Endothelial cell of umbilical vein (primary cell): ENCODE measurements at regions not wholly inside any gene's neighbourhood (a gene's known extent, or its start where the extent isn't known, plus 50 kb on each side); places are given as distances from the start of the nearest gene placed in this dataset.

ENCODE experiments used
- BruUV-seq: library from RNA; stranded (reverse); fragments of 400-500 nt; replicated peaks from 2 replicates; lab custom pipeline; 2021; lab: Mats Ljungman, UMichigan
- CTCF ChIA-PET: fragments of 300-600, 350-600 bp; sonication (Branson Sonifier 250); formaldehyde crosslinking; loops from one replicate; lab custom pipeline; 2021; ENCODE audit warnings: antibody characterized with exemption, inconsistent platforms; lab: Charles Lee
- POLR2A ChIA-PET: fragments of 300-600, 350-600 bp; sonication (Branson Sonifier 250); formaldehyde crosslinking; loops from one replicate; lab custom pipeline; 2021; ENCODE audit warnings: antibody characterized with exemption, inconsistent platforms; lab: Charles Lee
- DNase-seq: peaks from one replicate; pipeline ENCODE4 v3.0.0-alpha.2; 2011; ENCODE audit warnings: low read depth, low spot score
- FAIRE-seq: peaks from 2 replicates; lab custom pipeline; 2011; peaks lifted over from hg19 to GRCh38; lab: Jason Lieb, UNC
- H2AFZ ChIP-seq: 2 replicates; pipeline ENCODE4 v1.6.0; 2012; ENCODE audit warnings: low read depth, low read length, control low read depth, inconsistent platforms
- H3K27ac ChIP-seq: 2 replicates; pipeline ENCODE4 v1.5.1; 2011; ENCODE audit warnings: low read depth, mild to moderate bottlenecking, control low read depth, low read length, moderate library complexity; ENCODE audit not compliant: insufficient read depth
- H3K27me3 ChIP-seq, 2 experiments: 2 replicates each; pipeline versions ENCODE4 v1.6.0 to v1.6.1; 2011; ENCODE audit warnings: low read length in 2 of 2, mixed read lengths in 1 of 2; ENCODE audit not compliant: control insufficient read depth in 2 of 2, insufficient read depth in 2 of 2
- H3K36me3 ChIP-seq, 2 experiments: 2 replicates in 1 of 2; 3 replicates in 1 of 2; pipeline ENCODE4 v1.5.1; 2011; ENCODE audit warnings: low read length in 2 of 2, mild to moderate bottlenecking in 1 of 2, moderate library complexity in 1 of 2; ENCODE audit not compliant: control insufficient read depth in 2 of 2, insufficient read depth in 2 of 2; ENCODE audit errors: extremely low read depth in 1 of 2
- H3K4me1 ChIP-seq: 3 replicates; pipeline ENCODE4 v1.5.1; 2011; ENCODE audit warnings: mild to moderate bottlenecking, low read length; ENCODE audit not compliant: control insufficient read depth, insufficient read depth; ENCODE audit errors: extremely low read depth
- H3K4me2 ChIP-seq: 2 replicates; pipeline ENCODE4 v1.6.1; 2011; ENCODE audit warnings: low read length, control low read depth, mixed read lengths; ENCODE audit not compliant: insufficient read depth
- H3K4me3 ChIP-seq, 3 experiments: fragments of 200-600 bp in 1 of 3; sonication (generic), shearing (Covaris generic) in 1 of 3; replicated peaks in 1 of 3; 2 replicates each; pipeline ENCODE4 v1.5.1; 2011 to 2016; ENCODE audit warnings: control low read depth in 3 of 3, low read length in 3 of 3, mild to moderate bottlenecking in 2 of 3, inconsistent platforms in 1 of 3, low read depth in 1 of 3, moderate library complexity in 1 of 3; ENCODE audit not compliant: insufficient read depth in 1 of 3
- H3K79me2 ChIP-seq: 2 replicates; pipeline ENCODE4 v1.6.0; 2012; ENCODE audit warnings: low read length, inconsistent platforms; ENCODE audit not compliant: control insufficient read depth, insufficient read depth
- H3K9ac ChIP-seq: replicated peaks from 2 replicates; pipeline ENCODE3; 2011; ENCODE audit warnings: low read length, control low read depth; ENCODE audit not compliant: insufficient read depth; ENCODE audit errors: extremely low read depth
- H3K9me1 ChIP-seq: replicated peaks from 3 replicates; pipeline ENCODE4 v1.6.0; 2011; ENCODE audit warnings: mild to moderate bottlenecking, low read length; ENCODE audit not compliant: control insufficient read depth, insufficient read depth; ENCODE audit errors: extremely low read depth
- H3K9me3 ChIP-seq: replicated peaks from 2 replicates; pipeline ENCODE4 v1.5.1; 2012; ENCODE audit warnings: low read length, inconsistent platforms; ENCODE audit not compliant: control insufficient read depth, insufficient read depth
- H4K20me1 ChIP-seq: replicated peaks from 2 replicates; pipeline ENCODE3; 2011; ENCODE audit warnings: mild to moderate bottlenecking, low read length; ENCODE audit not compliant: control insufficient read depth, insufficient read depth; ENCODE audit errors: extremely low read depth
- EZH2 ChIP-seq: IDR thresholded peaks from 2 replicates; pipeline ENCODE4 v1.6.1; 2012; ENCODE audit warnings: borderline replicate concordance, low read depth, mild to moderate bottlenecking, moderate library complexity, low read length, inconsistent platforms; ENCODE audit not compliant: severe bottlenecking
- FOS ChIP-seq: IDR thresholded peaks from 2 replicates; pipeline ENCODE4 v1.6.1; 2011; ENCODE audit warnings: mild to moderate bottlenecking, low read length, moderate library complexity, borderline replicate concordance; ENCODE audit not compliant: insufficient read depth
- GATA2 ChIP-seq: IDR thresholded peaks from 2 replicates; pipeline ENCODE4 v1.7.0; 2011; ENCODE audit warnings: low read depth, mild to moderate bottlenecking, moderate library complexity, mixed read lengths, low read length; ENCODE audit not compliant: insufficient read length, insufficient read depth
- JUN ChIP-seq: IDR thresholded peaks from 2 replicates; pipeline ENCODE4 v1.6.1; 2011; ENCODE audit warnings: borderline replicate concordance, low read depth; ENCODE audit not compliant: insufficient read length, insufficient read depth
- MYC ChIP-seq: IDR thresholded peaks from one replicate; pipeline ENCODE4 v1.6.1; 2011; ENCODE audit warnings: mild to moderate bottlenecking, low read depth, low read length
- POLR2AphosphoS5 ChIP-seq: IDR thresholded peaks from 2 replicates; pipeline ENCODE4 v1.6.1; 2012; ENCODE audit warnings: low read depth, mild to moderate bottlenecking, control low read depth, low read length, moderate library complexity; ENCODE audit not compliant: insufficient read depth
- dilution Hi-C: fragments of 300-500 bp; cut with MboI; formaldehyde crosslinking; loops from one replicate; pipeline ENCODE4 v1.15.0; 2019; ENCODE audit warnings: low sequenced_read_pairs; ENCODE audit not compliant: extremely low pct_ligation_motif_present
- intact Hi-C: fragments of 100-400 bp; cut with micrococcal nuclease; formaldehyde crosslinking; loops from one replicate; pipeline ENCODE4 v1.10.0; 2022
- TF ChIP-seq, protein P1 (sequence below), 2 donors: IDR thresholded peaks; 1 replicate in 1 of 2; 2 replicates in 1 of 2; pipeline ENCODE4 v1.5.1; 2011; ENCODE audit warnings: low read length in 2 of 2, mild to moderate bottlenecking in 2 of 2, moderate library complexity in 2 of 2, control low read depth in 1 of 2, inconsistent platforms in 1 of 2, low read depth in 1 of 2; ENCODE audit not compliant: insufficient read depth in 1 of 2; ENCODE audit errors: extremely low read depth in 1 of 2
- TF ChIP-seq, protein P2 (sequence below): IDR thresholded peaks from 2 replicates; pipeline ENCODE4 v1.6.1; 2011; ENCODE audit not compliant: insufficient read depth, insufficient read length

DNA sequence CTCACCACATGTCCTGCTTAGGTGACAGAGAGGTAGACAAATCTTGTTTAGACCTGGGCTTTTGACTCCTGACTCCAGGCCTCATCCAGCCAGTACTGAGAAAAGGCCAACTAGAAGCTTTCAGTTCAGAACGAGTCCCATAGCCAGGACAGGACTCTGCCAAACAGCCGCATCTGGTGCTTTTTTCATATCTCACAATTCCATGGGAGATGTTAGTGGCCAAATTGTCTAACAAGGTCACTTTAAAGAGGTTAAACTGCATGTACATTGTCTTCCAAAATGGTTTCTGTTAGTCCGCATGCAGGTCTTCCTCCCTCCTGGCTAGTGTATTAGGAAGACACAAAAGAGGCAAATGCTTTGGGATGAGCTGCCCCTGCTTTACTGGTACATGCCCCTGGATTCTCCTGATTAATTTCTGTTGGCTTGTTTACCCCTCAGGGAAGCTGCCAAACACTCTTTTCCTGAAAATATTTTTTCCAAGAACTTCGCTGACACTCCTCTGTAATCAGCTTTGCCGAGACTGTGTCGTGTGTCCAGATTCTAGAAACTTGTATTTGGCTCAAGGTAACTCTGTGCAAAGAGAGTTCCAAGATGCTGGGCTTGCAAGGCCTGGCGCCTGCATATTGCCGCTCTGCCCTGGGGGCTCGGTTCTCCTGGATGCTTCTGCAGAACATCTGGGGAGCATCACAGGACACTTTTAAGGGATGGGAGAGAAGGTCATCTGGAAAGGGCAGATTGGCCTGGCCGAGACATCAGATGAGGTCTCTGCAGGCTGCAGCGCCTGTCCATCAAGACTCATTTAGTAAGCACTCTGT is 209.2 kb upstream of the APCDD1 start:
- intact Hi-C loops (no loop called here), dilution Hi-C loops (no loop called here)
- BruUV-seq: no TSS peak
- POLR2A ChIA-PET: no interaction called here
- Histone ChIP-seq H3K27ac (no peak overlapping the region), H4K20me1 (no peaks in the 10 kb centered on the region), H3K9me3 (no peaks in the 10 kb centered on the region), H3K36me3 (no peaks in the 10 kb centered on the region), H3K4me2 (no peak overlapping the region), H3K9ac (no peak overlapping the region), H3K79me2 (no peaks in the 10 kb centered on the region), H3K27me3 (peaks cover 4 to 10% of the 10 kb centered on the region in 2 experiments), H3K4me1 (no peaks in the 10 kb centered on the region), H3K9me1 (no peaks in the 10 kb centered on the region), H2AFZ (no peak overlapping the region), H3K4me3 (no peak overlapping the region)
- FAIRE-seq (no peak), DNase-seq (no peak)
- TF ChIP-seq GATA2: no peak
- TF ChIP-seq, protein P1, sequence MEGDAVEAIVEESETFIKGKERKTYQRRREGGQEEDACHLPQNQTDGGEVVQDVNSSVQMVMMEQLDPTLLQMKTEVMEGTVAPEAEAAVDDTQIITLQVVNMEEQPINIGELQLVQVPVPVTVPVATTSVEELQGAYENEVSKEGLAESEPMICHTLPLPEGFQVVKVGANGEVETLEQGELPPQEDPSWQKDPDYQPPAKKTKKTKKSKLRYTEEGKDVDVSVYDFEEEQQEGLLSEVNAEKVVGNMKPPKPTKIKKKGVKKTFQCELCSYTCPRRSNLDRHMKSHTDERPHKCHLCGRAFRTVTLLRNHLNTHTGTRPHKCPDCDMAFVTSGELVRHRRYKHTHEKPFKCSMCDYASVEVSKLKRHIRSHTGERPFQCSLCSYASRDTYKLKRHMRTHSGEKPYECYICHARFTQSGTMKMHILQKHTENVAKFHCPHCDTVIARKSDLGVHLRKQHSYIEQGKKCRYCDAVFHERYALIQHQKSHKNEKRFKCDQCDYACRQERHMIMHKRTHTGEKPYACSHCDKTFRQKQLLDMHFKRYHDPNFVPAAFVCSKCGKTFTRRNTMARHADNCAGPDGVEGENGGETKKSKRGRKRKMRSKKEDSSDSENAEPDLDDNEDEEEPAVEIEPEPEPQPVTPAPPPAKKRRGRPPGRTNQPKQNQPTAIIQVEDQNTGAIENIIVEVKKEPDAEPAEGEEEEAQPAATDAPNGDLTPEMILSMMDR (IDR thresholded peaks at IDR 0.05; ENCODE audit: extremely low read depth in 1 of 2, insufficient read depth in 1 of 2, low read depth in 1 of 2, low read length in 2 of 2): no peak
- no peak for TF ChIP-seq JUN
- TF ChIP-seq, protein P2, sequence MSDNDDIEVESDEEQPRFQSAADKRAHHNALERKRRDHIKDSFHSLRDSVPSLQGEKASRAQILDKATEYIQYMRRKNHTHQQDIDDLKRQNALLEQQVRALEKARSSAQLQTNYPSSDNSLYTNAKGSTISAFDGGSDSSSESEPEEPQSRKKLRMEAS: no peak
- TF ChIP-seq FOS: no peak
- no peak for TF ChIP-seq POLR2AphosphoS5
- no peak for TF ChIP-seq EZH2
- no peak for TF ChIP-seq MYC
- CTCF ChIA-PET: no interaction called here
